CD4-positive, alpha-beta T cell (primary cell): ENCODE measurements at regions not wholly inside any gene's neighbourhood (a gene's known extent, or its start where the extent isn't known, plus 50 kb on each side); places are given as distances from the start of the nearest gene placed in this dataset.

ENCODE experiments used
- ATAC-seq: fragments of 200-7000 bp; cut with Tn5 transposase; one replicate; pipeline ENCODE4 v1.10.0; 2022; ENCODE audit warnings: mild to moderate bottlenecking; ENCODE audit not compliant: poor library complexity
- CTCF ChIA-PET: fragments of 350-600 bp; sonication (Branson Sonifier 250); formaldehyde crosslinking; loops from one replicate; lab custom pipeline; 2021; ENCODE audit warnings: antibody characterized with exemption, inconsistent platforms; lab: Charles Lee
- POLR2A ChIA-PET: fragments of 350-600 bp; sonication (Branson Sonifier 250); formaldehyde crosslinking; loops from one replicate; lab custom pipeline; 2021; ENCODE audit warnings: antibody characterized with exemption, inconsistent platforms; lab: Charles Lee
- DNase-seq, 14 experiments: peaks; one replicate each; pipeline ENCODE4 v3.0.0-alpha.2; 2013 to 2020; ENCODE audit warnings: mixed read lengths in 2 of 14
- H3K27ac ChIP-seq, 2 donors: one replicate each; pipeline versions ENCODE4 v1.5.1 to v1.7.0; 2013; ENCODE audit warnings: low read length in 2 of 2, low read depth in 1 of 2, mild to moderate bottlenecking in 1 of 2
- H3K27me3 ChIP-seq, 2 experiments: 1 replicate in 1 of 2; 2 replicates in 1 of 2; pipeline versions ENCODE4 v1.6.1 to v1.7.0; 2013; ENCODE audit warnings: low read length in 2 of 2, control low read depth in 1 of 2, mild to moderate bottlenecking in 1 of 2, moderate library complexity in 1 of 2; ENCODE audit not compliant: insufficient read depth in 2 of 2, control insufficient read depth in 1 of 2
- H3K36me3 ChIP-seq: one replicate; pipeline ENCODE4 v1.6.1; 2013; ENCODE audit warnings: low read length, control low read depth; ENCODE audit not compliant: insufficient read depth
- H3K4me1 ChIP-seq: one replicate; pipeline ENCODE4 v1.6.1; 2013; ENCODE audit warnings: low read length, control low read depth; ENCODE audit not compliant: insufficient read depth
- H3K4me3 ChIP-seq: one replicate; pipeline ENCODE4 v1.5.1; 2013; ENCODE audit warnings: mild to moderate bottlenecking, low read length, moderate library complexity
- H3K9me3 ChIP-seq, 2 experiments: 1 replicate in 1 of 2; 2 replicates in 1 of 2; pipeline versions ENCODE4 v1.6.1 to v1.7.0; 2013; ENCODE audit warnings: low read length in 2 of 2, mild to moderate bottlenecking in 2 of 2, control low read depth in 1 of 2, moderate library complexity in 1 of 2; ENCODE audit not compliant: control insufficient read depth in 1 of 2, insufficient read depth in 1 of 2
- H3K27ac Mint-ChIP-seq: one replicate; pipeline ENCODE4 v1.8.0; 2020; ENCODE audit warnings: mixed read lengths
- H3K27me3 Mint-ChIP-seq: one replicate; pipeline ENCODE4 v1.8.0; 2021; ENCODE audit warnings: mixed read lengths
- H3K36me3 Mint-ChIP-seq: one replicate; pipeline ENCODE4 v1.8.0; 2021; ENCODE audit warnings: low read depth, mixed read lengths
- H3K4me1 Mint-ChIP-seq: one replicate; pipeline ENCODE4 v1.8.0; 2021; ENCODE audit warnings: low read depth, mixed read lengths
- H3K4me3 Mint-ChIP-seq: one replicate; pipeline ENCODE4 v1.8.0; 2020; ENCODE audit warnings: mild to moderate bottlenecking, mixed read lengths
- H3K9me3 Mint-ChIP-seq: one replicate; pipeline ENCODE4 v1.8.0; 2020; ENCODE audit warnings: mixed read lengths
- intact Hi-C, 2 experiments: fragments of 100-400 bp; cut with DNase I in 1 of 2; cut with micrococcal nuclease in 1 of 2; formaldehyde crosslinking; loops; one replicate each; pipeline versions ENCODE4 v1.15.1 to v1.9.0; 2023 to 2025; cut with DNase I, micrococcal nuclease
- TF ChIP-seq, protein P1 (sequence below): fragments of 200-600 bp; IDR thresholded peaks from one replicate; pipeline ENCODE4 v1.8.0; 2022; ENCODE audit warnings: antibody characterized with exemption, mild to moderate bottlenecking

DNA sequence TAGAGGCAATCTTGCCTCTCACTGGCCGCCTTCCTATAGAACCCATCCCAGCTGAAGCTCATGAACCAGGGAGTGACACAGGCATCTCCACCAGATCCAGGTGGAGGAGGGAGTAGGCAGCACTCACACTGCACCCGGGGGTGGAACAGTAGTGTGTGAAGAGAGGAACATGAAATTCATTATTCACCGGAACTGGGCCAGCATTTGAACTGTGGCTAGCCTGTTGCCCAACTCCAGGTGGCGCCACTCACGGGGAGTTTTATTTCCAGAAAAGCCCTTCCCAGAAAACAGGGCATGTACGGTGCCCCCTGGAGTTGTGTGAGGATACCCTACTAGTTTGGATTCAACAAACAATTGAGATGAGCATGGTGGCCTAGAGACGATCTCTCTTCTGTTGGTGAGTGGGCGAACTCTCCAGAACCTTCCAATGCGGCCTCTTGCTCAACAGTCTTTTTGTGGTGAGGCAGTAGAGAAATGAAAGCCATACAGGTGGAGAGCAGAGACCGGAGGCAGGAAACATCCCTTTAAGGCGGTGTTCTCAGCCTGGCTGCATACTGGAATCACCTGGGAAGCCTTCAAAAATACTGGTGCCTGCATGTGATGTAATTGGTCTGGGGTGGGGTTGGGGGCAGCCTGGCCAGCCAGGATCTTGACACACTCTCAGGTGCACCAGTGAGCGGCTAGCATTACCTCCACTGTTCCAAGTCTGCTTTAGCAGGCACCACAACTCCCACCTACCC lies 73.5 kb upstream of the NEDD4L start:
- H3K4me1 ChIP-seq, result no peaks in the 10 kb centered on the region
- Mint-ChIP-seq H3K36me3 (no peaks in the 10 kb centered on the region), H3K9me3 (no peaks in the 10 kb centered on the region), H3K27me3 (peaks cover 21% of the 10 kb centered on the region), H3K4me3 (no peak overlapping the region), H3K4me1 (no peaks in the 10 kb centered on the region), H3K27ac (no peak overlapping the region)
- no peak overlapping the region for H3K4me3 ChIP-seq
- no peak for DNase-seq
- H3K27me3 ChIP-seq, result no peaks in the 10 kb centered on the region
- CTCF ChIA-PET, result interaction anchor here (1.2 kb wide), 1 partner anchor 8 kb away, joined by 3 read pairs; no protein-coding TSS in a partner anchor
- TF ChIP-seq, protein P1, sequence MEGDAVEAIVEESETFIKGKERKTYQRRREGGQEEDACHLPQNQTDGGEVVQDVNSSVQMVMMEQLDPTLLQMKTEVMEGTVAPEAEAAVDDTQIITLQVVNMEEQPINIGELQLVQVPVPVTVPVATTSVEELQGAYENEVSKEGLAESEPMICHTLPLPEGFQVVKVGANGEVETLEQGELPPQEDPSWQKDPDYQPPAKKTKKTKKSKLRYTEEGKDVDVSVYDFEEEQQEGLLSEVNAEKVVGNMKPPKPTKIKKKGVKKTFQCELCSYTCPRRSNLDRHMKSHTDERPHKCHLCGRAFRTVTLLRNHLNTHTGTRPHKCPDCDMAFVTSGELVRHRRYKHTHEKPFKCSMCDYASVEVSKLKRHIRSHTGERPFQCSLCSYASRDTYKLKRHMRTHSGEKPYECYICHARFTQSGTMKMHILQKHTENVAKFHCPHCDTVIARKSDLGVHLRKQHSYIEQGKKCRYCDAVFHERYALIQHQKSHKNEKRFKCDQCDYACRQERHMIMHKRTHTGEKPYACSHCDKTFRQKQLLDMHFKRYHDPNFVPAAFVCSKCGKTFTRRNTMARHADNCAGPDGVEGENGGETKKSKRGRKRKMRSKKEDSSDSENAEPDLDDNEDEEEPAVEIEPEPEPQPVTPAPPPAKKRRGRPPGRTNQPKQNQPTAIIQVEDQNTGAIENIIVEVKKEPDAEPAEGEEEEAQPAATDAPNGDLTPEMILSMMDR, result no peak
- no peaks in the 10 kb centered on the region for H3K36me3 ChIP-seq
- no peak overlapping the region for H3K27ac ChIP-seq
- no peaks in the 10 kb centered on the region for H3K9me3 ChIP-seq
- POLR2A ChIA-PET, result no interaction called here
- intact Hi-C loops, result no loop called here
- ATAC-seq, result no peak

DNA sequence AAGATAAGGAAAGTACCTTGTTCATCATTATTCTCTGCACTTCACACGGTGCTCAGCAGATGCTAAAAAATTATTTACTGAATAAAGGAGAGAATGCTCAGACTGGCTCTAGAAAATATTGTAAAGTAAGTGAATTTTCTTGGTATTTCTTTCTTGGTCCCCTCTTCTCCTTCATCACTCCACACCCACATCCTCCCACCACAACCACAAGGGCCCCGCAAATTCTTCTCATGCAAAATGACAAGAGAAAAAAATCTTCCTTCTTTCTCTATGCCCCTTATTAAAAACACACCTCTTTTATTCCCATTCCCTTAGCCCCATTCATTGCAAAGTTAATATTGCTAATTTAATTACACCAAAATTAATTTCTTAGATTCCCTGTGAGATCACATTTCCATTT lies 74.2 kb upstream of the NEDD4L start:
- Mint-ChIP-seq H3K4me1 (no peaks in the 10 kb centered on the region), H3K9me3 (no peaks in the 10 kb centered on the region), H3K36me3 (no peaks in the 10 kb centered on the region), H3K27ac (no peak overlapping the region), H3K27me3 (peaks cover 14% of the 10 kb centered on the region), H3K4me3 (no peak overlapping the region)
- Histone ChIP-seq H3K4me3 (no peak overlapping the region), H3K27ac (no peak overlapping the region), H3K9me3 (no peaks in the 10 kb centered on the region), H3K27me3 (no peaks in the 10 kb centered on the region), H3K36me3 (no peaks in the 10 kb centered on the region), H3K4me1 (no peaks in the 10 kb centered on the region)
- ChIA-PET POLR2A (no interaction called here), CTCF (no interaction called here)
- DNase-seq, result no peak
- ATAC-seq, result no peak
- intact Hi-C loops, result no loop called here
- TF ChIP-seq, protein P1, result no peak

DNA sequence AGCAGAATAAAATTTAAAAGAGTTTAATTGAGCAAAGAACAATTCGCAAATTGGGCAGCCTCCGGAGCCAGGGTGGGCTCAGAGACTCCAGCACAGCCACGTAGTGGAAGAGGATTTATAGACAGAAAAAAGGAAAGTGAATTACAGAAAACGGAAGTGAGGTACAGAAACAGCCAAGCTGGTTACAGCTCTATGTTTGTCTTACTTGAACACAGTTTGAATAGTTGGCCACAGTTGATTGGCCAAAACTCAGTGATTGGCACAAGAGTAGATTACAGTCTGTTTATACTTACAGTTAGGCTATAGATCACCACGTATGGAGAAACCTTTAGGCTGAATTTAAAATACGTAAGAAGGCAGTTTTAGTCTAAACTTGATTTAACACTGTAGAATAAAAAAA lies 78.8 kb upstream of the NEDD4L start:
- intact Hi-C loops, result no loop called here
- POLR2A ChIA-PET, result no interaction called here
- Histone ChIP-seq H3K4me3 (no peak overlapping the region), H3K36me3 (no peaks in the 10 kb centered on the region), H3K4me1 (no peaks in the 10 kb centered on the region), H3K27me3 (peaks cover 0 to 3% of the 10 kb centered on the region in 2 experiments), H3K27ac (no peak overlapping the region), H3K9me3 (no peaks in the 10 kb centered on the region)
- no peak overlapping the region for H3K27ac Mint-ChIP-seq
- TF ChIP-seq, protein P1, result no peak
- H3K36me3 Mint-ChIP-seq, result no peaks in the 10 kb centered on the region
- H3K4me3 Mint-ChIP-seq, result no peak overlapping the region
- no peaks in the 10 kb centered on the region for H3K4me1 Mint-ChIP-seq
- CTCF ChIA-PET, result no interaction called here
- ATAC-seq (no peak), DNase-seq (no peak)
- no peaks in the 10 kb centered on the region for H3K9me3 Mint-ChIP-seq
- H3K27me3 Mint-ChIP-seq, result peaks cover 12% of the 10 kb centered on the region
